H1 (cell line): ENCODE measurements at regions not wholly inside any gene's neighbourhood (a gene's known extent, or its start where the extent isn't known, plus 50 kb on each side); places are given as distances from the start of the nearest gene placed in this dataset.

Source experiments
- CTCF ChIA-PET: fragments of 300-600 bp; sonication (Branson Sonifier 250); formaldehyde crosslinking; loops from one replicate; lab custom pipeline; 2021; ENCODE audit not compliant: partially characterized antibody; lab: Charles Lee
- POLR2A ChIA-PET: fragments of 300-600 bp; sonication (Branson Sonifier 250); formaldehyde crosslinking; loops from one replicate; lab custom pipeline; 2021; ENCODE audit warnings: inconsistent platforms; ENCODE audit not compliant: partially characterized antibody; lab: Charles Lee
- DNase-seq, 2 experiments: peaks; one replicate each; pipeline versions ENCODE4 v3.0.0 to v3.0.0-alpha.2; 2010 to 2022; ENCODE audit warnings: low spot score in 2 of 2, low read depth in 1 of 2, mixed read lengths in 1 of 2
- FAIRE-seq: peaks from 2 replicates; lab custom pipeline; 2011; peaks lifted over from hg19 to GRCh38; lab: Jason Lieb, UNC
- H2AFZ ChIP-seq: 2 replicates; pipeline ENCODE4 v1.8.1; 2012; ENCODE audit warnings: low read length, inconsistent platforms
- H2AK5ac ChIP-seq: 2 replicates; pipeline ENCODE4 v1.6.1; 2013; ENCODE audit warnings: low read depth, low read length
- H2BK120ac ChIP-seq: replicated peaks from 2 replicates; pipeline ENCODE3; 2013; ENCODE audit warnings: low read depth, low read length, inconsistent platforms
- H2BK12ac ChIP-seq: 2 replicates; pipeline ENCODE4 v1.6.1; 2013; ENCODE audit warnings: low read depth, low read length
- H2BK15ac ChIP-seq: 2 replicates; pipeline ENCODE4 v1.6.1; 2013; ENCODE audit warnings: low read length
- H2BK20ac ChIP-seq: 2 replicates; pipeline ENCODE4 v1.6.1; 2013; ENCODE audit warnings: low read length
- H2BK5ac ChIP-seq: 2 replicates; pipeline ENCODE4 v1.6.1; 2013; ENCODE audit warnings: low read depth, low read length
- H3K14ac ChIP-seq: 2 replicates; pipeline ENCODE4 v1.6.1; 2013; ENCODE audit warnings: inconsistent platforms; ENCODE audit not compliant: insufficient read length
- H3K18ac ChIP-seq: 2 replicates; pipeline ENCODE4 v1.6.1; 2013; ENCODE audit warnings: low read length; ENCODE audit errors: extremely low read depth
- H3K23ac ChIP-seq: 2 replicates; pipeline ENCODE4 v1.6.1; 2013; ENCODE audit warnings: inconsistent platforms; ENCODE audit not compliant: insufficient read length
- H3K23me2 ChIP-seq: 2 replicates; pipeline ENCODE4 v1.6.1; 2013; ENCODE audit warnings: low read depth, low read length
- H3K27ac ChIP-seq: 2 replicates; pipeline ENCODE4 v1.6.1; 2011; ENCODE audit warnings: low read depth, low read length, inconsistent platforms
- H3K27me3 ChIP-seq, 4 experiments: replicated peaks in 1 of 4; 1 replicate in 1 of 4; 2 replicates in 3 of 4; pipeline versions ENCODE4 v1.6.1 to v1.8.1; 2011 to 2013; ENCODE audit warnings: low read length in 3 of 4, mild to moderate bottlenecking in 3 of 4, inconsistent platforms in 2 of 4, mixed read lengths in 2 of 4, moderate library complexity in 1 of 4; ENCODE audit not compliant: control insufficient read depth in 3 of 4, insufficient read depth in 3 of 4; ENCODE audit errors: extremely low read depth in 1 of 4
- H3K36me3 ChIP-seq, 4 experiments: 2 replicates each; pipeline versions ENCODE4 v1.6.1 to v1.8.1; 2011 to 2013; ENCODE audit warnings: mild to moderate bottlenecking in 4 of 4, low read length in 3 of 4, moderate library complexity in 2 of 4, control low read depth in 1 of 4, inconsistent platforms in 1 of 4; ENCODE audit not compliant: insufficient read depth in 4 of 4, control insufficient read depth in 2 of 4
- H3K4ac ChIP-seq: replicated peaks from 2 replicates; pipeline ENCODE3; 2013; ENCODE audit warnings: low read length, low read depth, mixed read lengths, inconsistent platforms; ENCODE audit not compliant: insufficient read length
- H3K4me1 ChIP-seq, 4 experiments: replicated peaks in 1 of 4; 1 replicate in 1 of 4; 2 replicates in 3 of 4; pipeline versions ENCODE4 v1.6.1 to v1.8.1; 2011 to 2013; ENCODE audit warnings: low read length in 3 of 4, inconsistent platforms in 2 of 4, mixed read lengths in 1 of 4; ENCODE audit not compliant: insufficient read depth in 4 of 4, control insufficient read depth in 3 of 4
- H3K4me2 ChIP-seq, 2 experiments: 2 replicates each; pipeline versions ENCODE4 v1.6.1 to v1.8.1; 2011 to 2013; ENCODE audit warnings: low read depth in 2 of 2, low read length in 2 of 2, control low read depth in 1 of 2, inconsistent platforms in 1 of 2, mild to moderate bottlenecking in 1 of 2; ENCODE audit not compliant: insufficient read depth in 1 of 2
- H3K4me3 ChIP-seq, 4 experiments: fragments of 200-600, 300-600 bp in 1 of 4; sonication (generic), shearing (Covaris generic), sonication (Bioruptor Twin) in 1 of 4; 2 replicates each; pipeline versions ENCODE4 v1.5.1 to v1.8.1; 2011 to 2016; ENCODE audit warnings: low read length in 4 of 4, low read depth in 3 of 4, control low read depth in 2 of 4, inconsistent platforms in 2 of 4, mild to moderate bottlenecking in 2 of 4, mixed read lengths in 1 of 4, moderate library complexity in 1 of 4; ENCODE audit not compliant: insufficient read depth in 2 of 4; ENCODE audit errors: extremely low read depth in 1 of 4
- H3K56ac ChIP-seq: replicated peaks from 2 replicates; pipeline ENCODE3; 2013; ENCODE audit warnings: low read depth, mild to moderate bottlenecking, mixed read lengths, low read length, inconsistent platforms; ENCODE audit not compliant: insufficient read length
- H3K79me1 ChIP-seq: 2 replicates; pipeline ENCODE4 v1.6.1; 2013; ENCODE audit warnings: low read depth, low read length, control low read depth
- H3K79me2 ChIP-seq, 2 experiments: 2 replicates each; pipeline versions ENCODE4 v1.6.1 to v1.8.1; 2012 to 2013; ENCODE audit warnings: low read length in 2 of 2, mild to moderate bottlenecking in 2 of 2, inconsistent platforms in 1 of 2; ENCODE audit not compliant: insufficient read depth in 2 of 2, control insufficient read depth in 1 of 2
- H3K9ac ChIP-seq, 4 experiments: replicated peaks in 1 of 4; 1 replicate in 1 of 4; 2 replicates in 3 of 4; pipeline versions ENCODE4 v1.6.1 to v1.8.1; 2011 to 2013; ENCODE audit warnings: low read depth in 3 of 4, low read length in 3 of 4, control low read depth in 2 of 4, mild to moderate bottlenecking in 2 of 4, moderate library complexity in 2 of 4, inconsistent platforms in 1 of 4; ENCODE audit errors: extremely low read depth in 1 of 4
- H3K9me3 ChIP-seq, 2 experiments: 2 replicates each; pipeline versions ENCODE4 v1.6.1 to v1.8.1; 2012 to 2013; ENCODE audit warnings: mild to moderate bottlenecking in 2 of 2, moderate library complexity in 2 of 2, control low read depth in 1 of 2, inconsistent platforms in 1 of 2, low read depth in 1 of 2, low read length in 1 of 2, mixed read lengths in 1 of 2; ENCODE audit not compliant: insufficient read depth in 2 of 2
- H4K20me1 ChIP-seq, 2 experiments: replicated peaks in 1 of 2; 2 replicates each; pipeline versions ENCODE3 to v1.8.1; 2011 to 2013; ENCODE audit warnings: inconsistent platforms in 2 of 2, low read length in 2 of 2, mild to moderate bottlenecking in 1 of 2; ENCODE audit not compliant: insufficient read depth in 2 of 2, control insufficient read depth in 1 of 2
- H4K5ac ChIP-seq: 2 replicates; pipeline ENCODE4 v1.6.1; 2013; ENCODE audit warnings: low read length, low read depth, mixed read lengths, inconsistent platforms; ENCODE audit not compliant: insufficient read length
- H4K8ac ChIP-seq: 2 replicates; pipeline ENCODE4 v1.8.0; 2013; ENCODE audit warnings: mild to moderate bottlenecking, moderate library complexity, low read length, inconsistent platforms; ENCODE audit not compliant: insufficient read depth; ENCODE audit errors: extremely low read depth
- H4K91ac ChIP-seq: replicated peaks from 2 replicates; pipeline ENCODE3; 2013; ENCODE audit warnings: low read length, mixed read lengths, inconsistent platforms; ENCODE audit not compliant: insufficient read length
- SIX5 ChIP-seq: IDR thresholded peaks from 2 replicates; pipeline ENCODE4 v1.6.1; 2011; ENCODE audit warnings: mild to moderate bottlenecking, low read depth, low read length

DNA sequence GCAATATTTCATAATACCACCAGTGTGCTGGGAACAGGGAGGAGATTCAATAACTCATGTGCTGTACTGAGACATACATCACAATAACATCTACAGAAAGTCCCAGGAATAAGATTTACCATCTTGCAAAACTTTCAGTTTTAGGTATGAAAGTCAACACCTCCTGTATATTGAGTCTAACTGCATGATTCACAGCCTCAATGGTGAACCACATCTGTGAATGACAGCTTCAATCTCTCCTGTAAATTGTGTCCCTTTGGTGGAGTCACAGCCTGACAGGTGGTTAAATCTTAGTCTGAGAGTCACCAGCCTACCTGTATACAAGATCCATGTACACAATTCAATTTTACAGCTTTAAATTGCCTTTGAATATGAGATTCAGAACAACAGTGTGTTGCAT lies 242.1 kb downstream of the RPS4Y2 start:
- Histone ChIP-seq H2AFZ (no peak overlapping the region), H2BK15ac (no peak overlapping the region), H3K79me1 (no peaks in the 10 kb centered on the region), H3K4me2 (no peak overlapping the region), H2AK5ac (no peak overlapping the region), H3K4me1 (no peaks in the 10 kb centered on the region), H4K20me1 (no peaks in the 10 kb centered on the region), H3K4ac (no peak overlapping the region), H3K18ac (no peak overlapping the region), H3K9me3 (peaks cover 8 to 67% of the 10 kb centered on the region in 2 experiments; a peak in 1 of 4 replicates), H3K27me3 (no peaks in the 10 kb centered on the region), H3K36me3 (no peaks in the 10 kb centered on the region)
- TF ChIP-seq SIX5 = no peak
- TF ChIP-seq, all 59 proteins: peak for 0
- no peak overlapping the region for H3K23ac ChIP-seq
- no peak overlapping the region for H3K27ac ChIP-seq
- no peak overlapping the region for H2BK5ac ChIP-seq
- H2BK12ac ChIP-seq = no peak overlapping the region
- FAIRE-seq (no peak), DNase-seq (no peak)
- H2BK120ac ChIP-seq = no peak overlapping the region
- H4K91ac ChIP-seq = no peak overlapping the region
- no peak overlapping the region for H2BK20ac ChIP-seq
- no peak overlapping the region for H3K14ac ChIP-seq
- CTCF ChIA-PET = no interaction called here
- no peak overlapping the region for H3K9ac ChIP-seq
- no peak overlapping the region for H3K56ac ChIP-seq
- POLR2A ChIA-PET = no interaction called here
- H4K8ac ChIP-seq = no peak overlapping the region
- H3K23me2 ChIP-seq = no peaks in the 10 kb centered on the region
- no peaks in the 10 kb centered on the region for H3K79me2 ChIP-seq
- no peak overlapping the region for H3K4me3 ChIP-seq
- H4K5ac ChIP-seq = no peak overlapping the region
